ENCODE measurements at regions not wholly inside any gene's neighbourhood (a gene's known extent, or its start where the extent isn't known, plus 50 kb on each side); places are given as distances from the start of the nearest gene placed in this dataset.

DNA sequence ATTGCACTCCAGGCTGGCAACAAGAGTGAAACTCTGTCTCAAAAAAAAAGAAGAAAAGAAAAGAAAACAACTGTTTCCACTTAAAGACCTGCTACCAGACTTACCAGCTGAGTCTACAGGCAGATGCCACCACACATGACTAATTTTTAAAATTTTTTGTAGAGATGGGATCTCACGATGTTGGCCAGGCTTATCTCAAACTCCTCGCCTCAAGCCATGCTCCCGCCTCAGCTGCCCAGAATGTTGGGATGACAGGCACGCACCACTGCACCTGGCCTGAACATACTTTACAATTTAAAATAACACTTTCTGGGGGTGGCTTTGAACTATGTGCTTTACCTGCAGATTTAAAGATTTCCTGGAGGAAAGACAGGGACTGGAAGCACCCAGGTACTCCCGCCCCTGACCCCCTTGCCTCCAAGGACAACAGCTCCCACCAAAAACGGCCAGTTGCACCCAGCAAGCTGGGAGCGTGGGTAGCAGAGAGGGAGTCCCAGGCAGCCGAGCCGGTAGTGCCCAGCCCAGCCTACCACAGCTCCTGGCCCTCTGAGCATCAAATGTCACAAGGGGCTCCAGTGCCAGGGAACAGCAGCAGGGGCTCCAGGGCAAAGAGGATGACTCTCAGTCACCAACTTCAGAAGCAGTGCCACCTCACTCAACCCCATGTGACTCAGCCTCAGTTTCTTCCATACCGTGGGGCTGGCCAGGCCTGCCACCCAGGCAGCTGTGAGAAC, 262.9 kb downstream of the PARN start:
- intact Hi-C loops (cut with DNase I) = no loop called here
- DNase-seq = no peak
- Histone ChIP-seq H3K4me3 (no peak overlapping the region), H3K9me3 (no peaks in the 10 kb centered on the region), H3K4me1 (peaks cover 0 to 25% (median 21%) of the 10 kb centered on the region in 4 donors), H3K36me3 (no peaks in the 10 kb centered on the region), H3K27ac (no peak overlapping the region), H3K27me3 (no peaks in the 10 kb centered on the region)
- TF ChIP-seq, protein P1, sequence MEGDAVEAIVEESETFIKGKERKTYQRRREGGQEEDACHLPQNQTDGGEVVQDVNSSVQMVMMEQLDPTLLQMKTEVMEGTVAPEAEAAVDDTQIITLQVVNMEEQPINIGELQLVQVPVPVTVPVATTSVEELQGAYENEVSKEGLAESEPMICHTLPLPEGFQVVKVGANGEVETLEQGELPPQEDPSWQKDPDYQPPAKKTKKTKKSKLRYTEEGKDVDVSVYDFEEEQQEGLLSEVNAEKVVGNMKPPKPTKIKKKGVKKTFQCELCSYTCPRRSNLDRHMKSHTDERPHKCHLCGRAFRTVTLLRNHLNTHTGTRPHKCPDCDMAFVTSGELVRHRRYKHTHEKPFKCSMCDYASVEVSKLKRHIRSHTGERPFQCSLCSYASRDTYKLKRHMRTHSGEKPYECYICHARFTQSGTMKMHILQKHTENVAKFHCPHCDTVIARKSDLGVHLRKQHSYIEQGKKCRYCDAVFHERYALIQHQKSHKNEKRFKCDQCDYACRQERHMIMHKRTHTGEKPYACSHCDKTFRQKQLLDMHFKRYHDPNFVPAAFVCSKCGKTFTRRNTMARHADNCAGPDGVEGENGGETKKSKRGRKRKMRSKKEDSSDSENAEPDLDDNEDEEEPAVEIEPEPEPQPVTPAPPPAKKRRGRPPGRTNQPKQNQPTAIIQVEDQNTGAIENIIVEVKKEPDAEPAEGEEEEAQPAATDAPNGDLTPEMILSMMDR (IDR thresholded peaks at IDR 0.05) = no peak
- no peak for TF ChIP-seq EP300 (IDR thresholded peaks at IDR 0.05)
- no peak for TF ChIP-seq POLR2AphosphoS5 (IDR thresholded peaks at IDR 0.05)
- TF ChIP-seq POLR2A (IDR thresholded peaks at IDR 0.05) = no peak
- WGBS, 2 donors = 81 to 82% methylated on average over 10 of the region's 10 CpGs

DNA sequence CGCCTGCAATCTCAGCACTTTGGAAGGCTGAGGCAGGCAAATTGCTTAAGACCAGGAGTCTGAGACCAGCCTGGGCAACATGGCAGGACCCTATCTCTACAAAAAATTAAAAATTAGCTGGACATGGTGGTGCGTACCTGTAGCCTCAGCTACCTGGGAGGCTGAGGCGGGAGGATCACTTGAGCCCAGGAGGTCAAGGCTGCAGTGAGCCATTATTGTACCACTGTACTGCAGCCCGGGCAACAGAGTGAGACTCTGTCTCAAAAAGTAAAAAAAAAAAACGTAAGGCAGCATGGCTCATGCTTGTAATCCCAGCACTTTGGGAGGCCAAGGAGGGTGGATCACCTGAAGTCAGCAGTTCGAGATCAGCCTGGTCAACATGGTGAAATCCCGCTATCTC, 263.6 kb downstream of the PARN start:
- 89 to 93% methylated on average over 7 of the region's 7 CpGs for WGBS, 2 donors
- no peak overlapping the region for H3K4me3 ChIP-seq
- H3K9me3 ChIP-seq = no peaks in the 10 kb centered on the region
- DNase-seq = no peak
- H3K27me3 ChIP-seq = no peaks in the 10 kb centered on the region
- no peaks in the 10 kb centered on the region for H3K36me3 ChIP-seq
- H3K27ac ChIP-seq = no peak overlapping the region
- intact Hi-C loops (cut with DNase I) = no loop called here
- TF ChIP-seq EP300 (IDR thresholded peaks at IDR 0.05) (no peak), POLR2AphosphoS5 (IDR thresholded peaks at IDR 0.05) (no peak)
- TF ChIP-seq, protein P1 (IDR thresholded peaks at IDR 0.05) = no peak
- H3K4me1 ChIP-seq = peaks cover 0 to 27% (median 23%) of the 10 kb centered on the region in 4 donors

- H3K9me3 ChIP-seq = no peaks in the 10 kb centered on the region
- no peak for DNase-seq
- intact Hi-C loops (cut with DNase I) = no loop called here
- H3K4me1 ChIP-seq = peaks cover 0 to 27% (median 23%) of the 10 kb centered on the region in 4 donors
- WGBS, 2 donors = 87 to 95% methylated on average over 13 of the region's 13 CpGs
- TF ChIP-seq POLR2A (IDR thresholded peaks at IDR 0.05) (no peak), POLR2AphosphoS5 (IDR thresholded peaks at IDR 0.05) (no peak), EP300 (IDR thresholded peaks at IDR 0.05) (no peak)
- TF ChIP-seq, protein P1 (IDR thresholded peaks at IDR 0.05) = no peak
- no peaks in the 10 kb centered on the region for H3K36me3 ChIP-seq
- no peaks in the 10 kb centered on the region for H3K27me3 ChIP-seq
- no peak overlapping the region for H3K4me3 ChIP-seq
- H3K27ac ChIP-seq = no peak overlapping the region
Observed at GRCh38 chr16:14365200-14365851, 264.7 kb downstream of the PARN start.

DNA sequence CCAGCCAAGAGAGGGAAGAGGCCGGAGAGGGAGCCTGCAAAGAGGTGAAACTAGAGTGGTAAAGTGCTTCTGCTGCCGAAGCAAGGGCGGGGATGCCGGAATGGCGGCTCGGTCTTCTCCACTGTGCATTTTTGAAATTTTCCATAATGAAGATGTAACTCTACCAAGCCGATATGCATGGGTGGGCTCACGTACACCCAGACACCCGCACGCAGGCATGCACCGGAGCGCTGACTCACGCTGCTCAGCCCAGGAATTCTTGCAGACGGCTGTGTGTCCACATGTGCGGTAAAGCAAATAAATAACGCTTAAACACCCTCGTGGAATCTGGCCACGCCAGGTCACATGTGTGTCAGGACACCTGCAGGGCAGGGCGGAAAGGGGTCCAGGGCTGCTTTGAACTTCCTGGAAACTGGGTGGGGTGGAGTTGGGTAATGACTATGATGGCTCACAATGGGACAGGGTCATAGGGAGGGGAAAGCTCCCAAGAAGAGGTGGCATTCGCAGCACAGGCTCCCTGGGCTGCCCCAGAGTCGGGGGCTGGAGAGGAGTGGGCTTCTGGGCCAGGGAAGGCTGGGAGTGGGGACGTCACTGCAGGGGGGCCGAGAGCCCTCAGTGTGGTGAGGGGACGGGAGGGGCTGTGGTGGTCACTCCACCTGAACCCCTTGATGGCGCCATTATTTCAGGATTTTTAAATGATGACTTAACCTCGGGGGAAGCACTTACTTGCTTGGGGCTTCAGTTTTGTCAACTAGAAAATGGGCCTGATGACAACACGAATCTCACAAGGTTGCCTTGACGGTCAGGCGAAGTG, 265.5 kb downstream of the PARN start:
- H3K9me3 ChIP-seq = no peaks in the 10 kb centered on the region
- no peak for DNase-seq
- intact Hi-C loops (cut with DNase I) = loop anchor here (5.0 kb wide), 1 partner anchor 123 kb away; no protein-coding TSS in a partner anchor
- TF ChIP-seq EP300 (IDR thresholded peaks at IDR 0.05) = no peak
- peak in 1 of 4 donors; percentile 57 for TF ChIP-seq POLR2AphosphoS5 (IDR thresholded peaks at IDR 0.05)
- H3K4me3 ChIP-seq = no peak overlapping the region
- H3K4me1 ChIP-seq = peaks cover 0 to 27% (median 23%) of the 10 kb centered on the region in 4 donors
- 36 to 65% methylated on average over 29 of the region's 29 CpGs for WGBS, 2 donors
- peak overlapping the region in 2 of 4 donors; percentile 2 to 82 for H3K27ac ChIP-seq
- H3K27me3 ChIP-seq = no peaks in the 10 kb centered on the region
- no peaks in the 10 kb centered on the region for H3K36me3 ChIP-seq

DNA sequence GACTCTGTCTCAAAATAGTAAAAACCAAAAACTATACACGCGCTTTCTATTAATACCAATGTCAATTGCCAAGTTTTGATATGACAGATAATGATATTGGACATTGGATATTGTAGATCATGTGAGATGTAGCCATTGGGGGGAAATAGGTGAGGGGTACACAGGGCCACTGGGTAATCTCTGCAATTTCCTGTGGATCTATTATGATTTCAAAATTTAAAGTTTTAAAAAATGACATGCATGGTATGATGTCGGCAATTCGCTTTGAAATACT, 266.0 kb downstream of the PARN start:
- no peaks in the 10 kb centered on the region for H3K9me3 ChIP-seq
- DNase-seq = no peak
- no peaks in the 10 kb centered on the region for H3K36me3 ChIP-seq
- peaks cover 0 to 27% (median 23%) of the 10 kb centered on the region in 4 donors for H3K4me1 ChIP-seq
- no peaks in the 10 kb centered on the region for H3K27me3 ChIP-seq
- H3K27ac ChIP-seq = peak overlapping the region in 2 of 4 donors; percentile 2 to 82
- WGBS, 2 donors = 68 to 72% methylated on average over 4 of the region's 4 CpGs
- intact Hi-C loops (cut with DNase I) = loop anchor here (5.0 kb wide), 1 partner anchor 123 kb away; no protein-coding TSS in a partner anchor
- no peak overlapping the region for H3K4me3 ChIP-seq
- no peak for TF ChIP-seq POLR2A (IDR thresholded peaks at IDR 0.05)
- no peak for TF ChIP-seq EP300 (IDR thresholded peaks at IDR 0.05)
- no peak for TF ChIP-seq POLR2AphosphoS5 (IDR thresholded peaks at IDR 0.05)
- TF ChIP-seq, protein P1 (IDR thresholded peaks at IDR 0.05) = no peak

All from sigmoid colon (tissue), 6 donors.